Stimulated activated CD4-positive, alpha-beta T cell treated with anti-CD3 and anti-CD28 coated beads, Interleukin-15, amount 100 ng/mL, for 48 hours (primary cell): ENCODE measurements at regions not wholly inside any gene's neighbourhood (a gene's known extent, or its start where the extent isn't known, plus 50 kb on each side); places are given as distances from the start of the nearest gene placed in this dataset.
A peak's percentile ranks its signal among the peaks of the same experiment; 100 is the strongest.
"Not testable (repeated sequence)": the region's sequence is repeated elsewhere in the genome, so short reads cannot be mapped to it uniquely, and the experiment has no call there.

Experiments used
- DNase-seq, 2 donors: peaks; one replicate each; pipeline ENCODE4 v3.0.0-alpha.2; 2020; ENCODE audit warnings: low read depth in 2 of 2

DNA sequence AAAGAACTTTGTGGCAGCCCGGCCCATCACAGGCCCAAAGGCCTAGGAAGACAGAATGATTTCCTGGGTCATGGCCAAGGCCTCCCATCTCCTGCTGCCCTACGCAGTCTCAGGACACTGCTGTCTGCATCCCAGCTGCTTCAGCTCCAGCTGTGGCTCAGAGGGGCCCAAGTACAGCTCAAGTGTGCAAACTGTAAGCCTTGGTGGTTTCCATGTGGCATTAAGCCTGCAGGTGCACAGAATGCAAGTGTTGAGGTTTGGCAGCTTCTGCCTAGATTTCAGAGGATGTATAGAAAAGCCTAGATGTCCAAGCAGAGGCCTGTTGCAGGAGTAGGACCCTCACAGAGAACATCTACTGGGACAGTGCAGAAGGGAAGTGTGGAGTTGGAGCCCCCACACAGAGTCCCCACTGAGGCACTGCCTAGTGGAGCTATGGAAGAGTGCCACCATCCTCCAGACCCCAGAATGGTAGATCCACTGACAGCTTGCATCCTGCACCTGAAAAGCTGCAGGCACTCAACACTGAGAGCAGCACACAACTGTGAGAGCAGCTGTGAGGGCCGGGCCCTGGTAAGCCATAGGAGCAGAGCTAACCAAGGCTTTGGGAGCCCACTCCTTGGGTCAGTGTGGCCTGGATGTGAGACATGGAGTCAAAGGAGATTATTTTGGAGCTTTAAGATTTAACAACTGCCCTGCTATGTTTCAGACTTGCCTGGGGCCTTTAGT, 208.2 kb upstream of the CMC1 start:
- DNase-seq = no peak

DNA sequence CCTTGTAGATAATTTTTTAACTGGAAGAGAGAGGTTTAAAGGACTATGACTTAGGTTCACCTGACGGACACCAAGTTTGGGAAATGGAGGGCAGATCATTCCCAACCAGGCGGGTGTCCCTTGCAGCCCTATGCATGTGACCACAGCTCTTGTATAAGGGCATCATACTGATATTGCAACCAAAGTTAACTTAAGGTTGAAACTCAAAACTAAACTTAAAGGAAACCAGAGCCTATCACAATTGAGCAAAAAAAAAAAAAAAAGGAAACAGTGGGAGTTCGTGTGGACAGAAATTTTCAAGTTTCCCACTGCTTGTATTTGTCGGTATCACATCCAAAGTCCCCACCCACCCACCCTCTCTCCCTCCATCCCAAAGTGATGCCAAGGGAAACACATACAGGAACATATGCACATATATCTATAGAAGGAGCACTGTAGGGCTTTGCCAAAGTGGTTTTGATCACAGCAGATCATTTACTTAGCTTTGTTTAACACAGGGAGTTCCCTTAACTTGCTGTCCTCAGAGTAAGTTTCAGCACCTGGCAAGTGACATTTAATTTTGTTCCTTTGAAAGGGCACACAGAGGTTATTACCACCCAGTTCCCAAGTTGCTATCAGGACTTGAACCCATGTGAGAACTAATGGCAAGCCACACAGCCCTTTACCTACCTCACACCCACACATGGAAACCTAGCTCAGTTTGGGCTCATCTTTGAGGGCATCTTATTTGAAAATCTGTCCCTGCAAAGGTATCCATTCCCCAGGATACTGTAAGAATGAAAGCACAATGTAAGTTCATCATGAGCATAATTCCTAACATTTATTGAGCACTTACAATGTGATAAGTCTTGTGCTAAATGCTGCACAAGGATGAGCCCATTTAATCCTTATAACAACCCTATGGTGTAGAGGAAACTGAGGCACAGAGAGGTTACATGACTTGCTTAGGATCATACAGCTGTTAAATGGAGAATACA, 204.5 kb upstream of the CMC1 start:
- no peak for DNase-seq

DNA sequence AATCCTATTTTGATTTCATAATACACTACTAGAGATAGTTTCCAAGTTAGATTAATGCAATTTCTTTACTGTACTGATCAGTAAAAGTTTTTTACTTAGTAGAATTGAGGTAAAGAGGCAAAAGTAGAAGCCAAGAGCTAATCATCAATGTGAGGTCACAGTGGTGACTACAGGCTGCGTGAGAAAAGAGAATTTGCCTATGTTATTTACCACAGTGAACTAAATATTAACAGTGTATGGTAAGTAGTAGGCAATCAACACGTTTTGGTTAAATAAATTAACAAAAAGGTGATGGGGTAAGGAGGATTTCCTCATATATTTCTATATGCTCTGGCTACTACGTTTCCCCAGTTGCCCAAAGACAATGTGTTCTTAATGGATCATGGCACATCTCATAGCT, 202.2 kb upstream of the CMC1 start:
- no peak for DNase-seq

DNA sequence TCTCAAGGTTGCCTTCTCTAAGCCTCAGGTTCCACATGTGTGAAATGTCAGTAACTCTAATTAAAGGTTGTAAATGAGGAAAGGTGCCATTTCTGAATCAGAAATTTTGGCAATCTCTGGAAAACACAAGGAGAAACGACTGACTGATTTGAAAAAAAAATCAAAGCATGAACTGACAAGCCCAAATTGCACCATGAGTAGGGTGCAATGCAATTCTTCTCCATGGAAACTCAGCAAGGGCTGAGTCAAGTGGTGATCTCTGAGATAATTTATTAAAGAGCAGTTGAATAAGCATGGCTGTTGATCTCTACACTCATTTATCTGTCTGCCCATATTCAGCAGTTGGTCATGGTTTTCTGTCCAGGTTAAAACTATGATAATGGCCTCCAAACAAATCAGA, 201.6 kb upstream of the CMC1 start:
- DNase-seq = no peak

DNA sequence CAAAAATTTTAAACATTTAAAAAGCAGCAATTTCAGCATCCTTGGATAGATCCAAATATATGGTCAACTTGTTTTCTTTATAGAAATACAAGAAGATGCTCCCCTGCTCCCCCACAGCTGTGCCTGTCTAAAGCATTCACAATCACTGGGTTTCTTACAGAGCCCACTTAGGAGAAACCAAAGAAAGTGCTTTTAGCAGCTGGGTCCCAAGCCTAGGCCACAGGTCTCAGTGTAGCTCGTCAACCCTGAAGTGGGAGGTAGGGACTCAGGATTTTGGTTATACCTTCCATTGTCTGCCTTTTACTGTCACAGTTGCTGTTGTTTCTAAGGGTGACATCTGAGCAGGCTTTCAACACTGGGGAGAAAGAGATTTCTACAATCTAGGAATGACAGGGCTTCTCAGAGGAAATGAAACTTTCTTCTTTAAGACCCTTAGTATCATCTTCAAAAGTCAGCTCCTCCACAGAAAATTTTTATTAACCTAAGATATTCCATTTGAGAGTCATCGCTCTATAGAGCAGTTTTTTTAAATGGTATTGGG, 199.3 kb upstream of the CMC1 start:
- DNase-seq = no peak

DNA sequence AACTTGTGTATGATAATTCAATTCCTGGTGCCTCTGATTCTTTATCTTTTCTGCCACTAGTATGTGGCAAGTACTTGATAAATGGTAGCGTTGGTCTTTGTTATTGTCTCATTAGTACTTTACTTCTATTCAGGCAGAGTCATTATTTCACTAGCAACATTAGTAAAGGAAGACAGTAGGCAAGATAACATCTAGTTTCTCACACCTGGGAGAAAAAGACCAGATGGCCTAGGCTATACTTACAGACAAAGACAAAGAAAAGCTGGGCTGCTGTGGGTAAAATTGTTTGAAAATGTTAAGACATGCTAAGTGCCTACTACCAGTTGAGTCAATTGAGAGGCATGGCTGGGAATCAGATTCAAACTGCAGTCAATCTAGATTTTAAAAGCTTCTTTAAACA, 198.7 kb upstream of the CMC1 start:
- no peak for DNase-seq

DNA sequence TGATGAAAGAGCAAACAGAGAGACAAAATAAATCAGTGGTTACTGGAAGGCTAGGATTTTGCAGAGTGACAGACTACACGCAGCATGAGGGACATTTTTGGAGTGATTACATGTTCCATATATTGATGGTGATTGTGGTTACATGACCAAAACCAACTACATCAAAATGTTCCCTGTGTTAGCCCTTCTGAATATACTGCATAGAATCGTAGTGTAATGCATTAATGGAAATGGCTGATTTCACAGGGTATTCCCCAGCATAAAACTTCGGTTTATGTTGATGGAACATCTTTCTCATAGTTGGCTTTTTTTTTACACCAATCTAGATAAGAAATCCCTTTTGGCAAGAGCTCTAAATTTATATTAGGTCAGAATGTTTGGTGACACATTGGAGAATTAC, 191.3 kb upstream of the CMC1 start:
- no peak for DNase-seq

DNA sequence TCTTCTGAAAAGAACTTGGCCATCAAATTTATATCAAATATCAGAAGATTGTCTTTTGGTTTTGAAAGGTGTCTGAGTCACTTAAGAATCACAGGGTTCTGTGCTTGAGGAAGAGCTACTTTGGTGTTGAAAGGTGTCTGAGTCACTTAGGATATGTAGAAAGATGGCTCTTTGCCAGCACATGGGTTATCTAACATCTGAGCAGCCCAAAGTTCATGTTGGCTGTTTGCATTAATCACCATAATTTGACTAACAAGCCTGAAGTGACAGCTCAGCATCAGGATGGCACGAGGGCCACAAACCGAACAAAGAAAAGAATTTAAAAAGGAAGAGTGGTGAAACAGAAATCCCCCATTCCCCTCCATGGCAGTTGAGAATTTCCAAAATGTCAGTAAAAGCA, 190.5 kb upstream of the CMC1 start:
- peak; percentile 18 to 29 for DNase-seq

DNA sequence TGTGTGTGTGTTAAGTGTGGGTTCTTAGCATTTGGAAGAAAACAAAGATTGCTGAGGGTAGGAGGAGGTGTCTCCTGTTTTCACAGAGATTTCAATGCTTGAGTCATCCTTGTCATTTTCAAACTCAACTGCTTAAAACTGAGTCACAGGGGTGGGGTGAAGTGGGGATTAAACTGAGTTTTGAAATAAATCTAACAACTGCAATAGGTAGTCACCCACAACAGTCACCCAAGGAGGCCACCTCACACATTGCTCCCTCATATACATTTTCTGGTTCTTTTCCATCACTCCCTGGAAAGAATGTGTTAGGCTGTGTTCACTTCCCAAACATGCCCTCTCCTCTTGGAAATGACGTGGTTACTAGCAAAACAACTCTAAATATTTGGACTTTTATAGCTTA, 187.7 kb upstream of the CMC1 start:
- DNase-seq = peak in 1 of 2 donors; percentile 5

DNA sequence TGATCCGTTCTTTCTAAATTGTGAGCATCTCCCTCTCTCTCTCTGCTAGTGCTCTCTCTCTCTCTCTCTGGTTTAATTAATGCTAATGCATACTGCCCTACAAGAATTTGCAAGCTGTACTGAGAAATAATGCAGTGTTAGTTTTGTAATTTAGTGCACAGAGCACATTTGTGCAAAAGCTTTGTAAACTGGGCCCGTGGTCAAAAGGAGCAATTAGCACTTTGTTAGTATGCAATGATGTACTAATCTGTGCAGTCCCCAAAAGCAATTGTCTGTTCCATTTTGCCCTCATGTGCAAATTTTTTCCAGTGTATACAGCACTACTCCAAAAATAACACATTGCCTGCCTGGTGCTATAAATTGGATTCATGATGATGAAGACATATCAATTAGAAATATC, 184.6 kb upstream of the CMC1 start:
- DNase-seq = no peak

DNA sequence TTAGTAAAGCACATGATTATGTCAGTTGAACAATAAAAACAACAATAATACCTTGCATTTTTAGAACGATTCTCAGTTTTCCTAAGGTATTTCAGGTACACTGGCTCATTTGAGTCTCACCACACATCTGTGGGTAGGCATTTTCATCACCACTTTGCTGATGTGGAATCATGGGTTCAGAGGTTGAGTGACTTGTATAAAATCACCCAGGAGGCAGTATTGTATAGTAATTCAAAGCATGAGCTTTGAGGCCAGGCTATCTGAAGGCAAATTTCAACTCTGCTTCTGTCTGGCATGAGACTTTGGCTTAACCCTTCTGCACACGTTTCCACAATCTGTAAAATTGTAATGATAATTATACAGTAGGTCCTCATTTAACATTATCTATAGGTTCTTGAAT, 183.9 kb upstream of the CMC1 start:
- no peak for DNase-seq

DNA sequence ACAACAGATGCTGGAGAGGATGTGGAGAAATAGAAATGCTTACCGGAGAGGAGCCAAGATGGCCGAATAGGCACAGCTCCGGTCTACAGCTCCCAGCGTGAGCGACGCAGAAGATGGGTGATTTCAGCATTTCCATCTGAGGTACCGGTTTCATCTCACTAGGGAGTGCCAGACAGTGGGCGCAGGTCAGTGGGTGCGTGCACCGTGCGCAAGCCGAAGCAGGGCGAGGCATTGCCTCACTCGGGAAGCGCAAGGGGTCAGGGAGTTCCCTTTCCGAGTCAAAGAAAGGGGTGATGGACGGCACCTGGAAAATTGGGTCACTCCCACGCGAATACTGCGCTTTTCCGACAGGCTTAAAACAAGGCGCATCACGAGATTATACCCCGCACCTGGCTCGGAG, 182.2 kb upstream of the CMC1 start:
- not testable (repeated sequence) for DNase-seq

DNA sequence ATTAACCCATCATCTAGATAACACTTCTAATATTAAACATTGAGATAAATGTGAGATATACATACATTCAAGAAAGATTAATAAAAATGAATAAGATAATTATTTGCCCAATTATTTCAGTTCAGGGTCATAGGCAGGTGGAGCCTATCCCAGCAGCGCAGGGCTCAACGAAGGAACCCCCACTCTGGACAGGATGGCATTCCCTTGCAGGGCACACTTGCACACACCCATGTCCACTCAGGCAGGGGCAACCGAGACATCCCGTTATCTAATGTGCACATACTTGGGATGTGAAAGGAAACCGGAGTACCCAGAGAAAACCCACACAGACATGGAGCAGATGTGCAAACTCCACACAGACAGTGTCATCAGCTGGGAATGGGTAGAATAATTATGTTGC, 175.4 kb upstream of the CMC1 start:
- no peak for DNase-seq

DNA sequence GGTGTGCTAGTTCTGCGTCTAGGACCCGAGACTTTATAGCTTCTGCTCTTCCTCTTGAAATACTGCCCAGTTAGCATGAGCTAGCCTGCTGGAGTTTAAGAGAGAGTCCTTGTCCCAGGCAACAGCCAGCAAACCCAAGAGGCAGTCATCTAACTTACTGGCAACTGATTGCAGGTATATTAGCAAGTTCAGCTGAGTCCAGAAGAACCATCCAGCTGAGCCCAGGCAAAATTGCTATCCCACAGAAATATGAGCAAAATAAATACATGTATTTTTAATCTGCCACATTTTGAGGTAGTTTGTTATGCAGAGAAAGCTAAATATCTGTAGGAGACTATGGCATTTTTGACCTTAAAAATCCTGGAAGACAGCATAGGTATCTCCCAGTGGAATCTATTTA, 174.4 kb upstream of the CMC1 start:
- no peak for DNase-seq

DNA sequence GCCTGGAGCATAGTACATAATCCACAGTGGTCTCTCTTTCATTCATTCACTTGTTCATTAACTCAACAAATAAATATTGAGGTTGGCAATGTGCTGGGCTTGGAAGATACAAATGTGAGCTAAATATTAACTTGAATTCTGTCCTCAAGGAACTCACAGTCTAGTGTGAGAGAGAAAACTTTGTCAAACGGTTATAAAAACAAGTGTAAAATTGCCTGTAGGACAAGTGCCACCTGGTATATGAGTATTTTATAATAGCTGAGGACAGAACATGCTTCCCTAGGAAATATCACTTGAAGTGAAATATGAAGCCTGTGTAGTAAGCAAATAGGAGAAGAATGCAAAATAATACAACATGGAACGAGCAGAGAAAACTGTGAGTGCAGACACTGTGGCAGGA, 173.1 kb upstream of the CMC1 start:
- DNase-seq = no peak

DNA sequence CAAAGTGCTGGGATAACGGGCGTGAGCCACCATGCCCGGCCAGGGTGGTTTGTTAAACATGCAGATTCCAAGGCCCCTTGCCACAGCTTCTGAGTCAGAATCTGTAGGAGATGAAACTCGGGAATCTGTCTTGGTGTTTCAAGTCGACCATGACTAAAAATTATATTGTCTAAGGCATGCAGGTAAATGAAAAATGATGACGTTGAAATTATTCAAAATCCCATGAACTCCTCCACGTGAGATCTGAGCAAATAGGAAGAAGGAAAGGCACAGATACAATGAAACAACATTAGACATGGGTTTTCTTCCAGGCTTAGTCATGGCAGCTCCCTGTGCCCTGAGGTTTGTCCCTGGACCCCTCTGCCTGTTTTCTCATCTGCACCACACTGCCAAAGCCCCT, 172.0 kb upstream of the CMC1 start:
- DNase-seq = no peak

DNA sequence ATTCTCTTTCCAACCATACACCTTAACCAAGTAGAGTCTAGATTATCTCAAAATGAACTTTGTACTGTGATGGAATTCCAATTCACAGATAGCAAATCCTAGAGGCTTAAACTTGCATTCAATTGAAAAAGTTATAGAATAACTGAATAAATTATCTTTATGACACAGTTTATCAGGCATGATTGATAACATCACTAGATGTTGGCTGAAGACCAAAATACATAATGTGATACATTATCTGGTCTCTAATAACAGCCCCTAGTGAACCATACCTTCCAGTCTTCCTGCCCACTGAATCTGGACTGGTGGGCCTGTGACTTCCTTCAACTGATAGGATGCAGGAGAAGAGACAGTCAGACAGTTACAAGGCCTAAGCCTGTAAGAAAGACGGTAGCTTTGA, 165.2 kb upstream of the CMC1 start:
- DNase-seq = no peak

DNA sequence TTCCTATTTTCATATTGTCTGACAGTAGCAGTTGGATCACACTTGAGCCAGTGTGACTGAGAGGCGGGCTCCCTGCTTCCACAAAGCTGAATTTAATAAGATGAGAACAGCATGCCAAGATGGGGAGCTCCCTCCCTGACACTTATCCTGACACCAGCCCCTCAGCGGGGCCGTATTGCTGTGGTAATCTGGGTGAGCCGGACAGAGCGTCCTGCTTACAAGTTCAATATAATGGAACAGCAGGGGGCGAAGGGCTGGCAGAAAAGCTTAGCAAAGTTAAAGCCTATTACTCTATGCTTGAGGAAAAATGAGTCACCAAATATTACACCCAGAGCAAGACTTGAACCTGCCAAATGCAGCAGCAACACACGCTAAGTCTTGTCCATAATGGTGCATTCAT, 163.8 kb upstream of the CMC1 start:
- DNase-seq = no peak

DNA sequence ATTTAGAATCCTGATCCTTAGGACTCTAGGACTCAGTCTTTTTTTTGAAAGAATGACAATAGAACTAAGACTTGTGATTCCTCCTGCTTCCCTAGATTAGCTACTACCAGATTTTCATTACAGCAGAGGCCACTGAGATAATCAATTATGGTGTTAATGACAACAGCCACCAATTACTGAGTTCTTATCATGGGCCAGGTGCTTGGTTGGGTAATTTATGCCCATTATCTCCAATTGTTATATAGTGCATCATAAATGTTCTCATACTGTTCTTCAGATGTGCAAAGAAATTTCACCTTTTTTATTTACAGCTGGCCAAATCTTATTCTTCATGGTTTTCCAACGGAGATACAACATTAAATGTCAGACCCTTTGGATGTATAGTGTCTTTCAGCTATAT, 162.9 kb upstream of the CMC1 start:
- no peak for DNase-seq

DNA sequence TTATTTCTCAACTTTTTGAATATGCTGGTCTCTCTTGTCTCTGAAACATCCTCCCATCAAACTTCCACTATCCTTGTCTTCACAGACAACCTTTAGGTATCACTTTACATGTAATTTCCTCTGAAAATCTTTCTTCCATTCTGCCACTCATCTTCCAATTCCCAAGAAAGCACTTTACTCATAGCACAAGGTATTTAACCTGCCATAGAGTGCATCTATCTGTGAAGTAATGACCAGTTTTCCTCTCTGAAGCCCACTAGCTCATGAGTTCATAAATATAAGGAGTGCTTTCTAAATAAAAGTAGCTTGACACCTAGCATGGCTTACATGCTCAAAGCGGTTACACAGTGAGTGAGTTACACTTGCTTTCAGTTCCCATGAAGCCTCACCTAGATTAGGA, 160.7 kb upstream of the CMC1 start:
- DNase-seq = no peak

DNA sequence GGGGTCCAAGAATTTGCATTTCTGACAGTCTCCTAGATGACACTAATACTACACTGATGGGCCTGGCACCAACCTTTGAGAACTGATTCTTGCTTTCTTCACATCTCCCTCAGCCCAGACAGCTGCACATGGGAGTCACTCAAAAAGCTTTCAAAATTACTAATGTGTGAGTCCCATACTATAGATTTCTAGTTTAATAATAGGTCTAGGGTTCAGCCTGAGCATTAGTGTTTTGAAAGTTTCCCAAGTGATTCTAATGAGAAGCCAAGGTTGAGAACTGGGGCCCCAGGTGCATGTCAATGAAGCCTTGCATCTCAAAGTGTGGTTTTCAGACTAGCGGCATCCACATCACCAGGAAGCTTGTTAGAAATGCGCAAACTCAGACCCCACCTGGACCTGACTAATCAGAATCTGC, 159.9 kb upstream of the CMC1 start:
- no peak for DNase-seq

DNA sequence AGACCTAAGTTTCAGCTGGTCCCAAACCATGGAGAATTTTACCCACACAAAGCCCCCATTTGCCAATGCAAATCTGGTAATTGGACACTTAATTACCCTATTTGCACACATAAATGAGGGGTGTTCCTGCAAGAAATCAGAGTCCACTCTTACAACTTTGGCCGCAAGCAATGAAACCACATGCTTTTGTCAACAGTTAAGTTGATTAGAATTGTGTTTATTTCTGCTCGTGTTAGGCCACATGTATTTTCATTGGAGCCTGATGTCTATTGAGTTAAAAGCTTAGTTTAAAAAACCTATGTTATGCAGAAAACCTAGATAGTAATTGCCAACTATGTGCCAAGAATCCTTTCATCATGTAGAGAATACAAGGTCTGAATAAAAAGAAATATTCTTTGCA, 153.8 kb upstream of the CMC1 start:
- DNase-seq = no peak
